ENCODE measurements at regions not wholly inside any gene's neighbourhood (a gene's known extent, or its start where the extent isn't known, plus 50 kb on each side); places are given as distances from the start of the nearest gene placed in this dataset.

DNA sequence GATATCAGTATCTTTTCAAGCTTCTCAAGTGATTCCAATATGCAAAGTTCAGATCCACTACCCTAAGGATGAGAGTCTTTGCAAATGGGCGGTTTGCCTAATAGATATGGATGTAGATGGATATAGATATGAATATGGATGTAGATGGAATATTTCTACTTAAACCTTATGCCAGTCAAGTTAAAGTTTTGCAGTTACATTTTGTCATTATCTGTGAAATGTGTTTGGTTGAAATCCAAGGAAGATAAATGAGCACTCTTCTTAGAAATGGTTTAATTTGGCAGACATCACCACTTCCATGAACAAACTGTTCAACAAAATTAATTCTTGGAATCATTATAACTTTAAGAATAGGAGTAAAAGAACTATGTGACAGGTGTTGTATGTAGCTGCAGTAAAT, 1066.6 kb downstream of the PCDH18 start:
- intact Hi-C loops (cut with micrococcal nuclease; ENCODE audit: unreplicated experiment) = no loop called here

DNA sequence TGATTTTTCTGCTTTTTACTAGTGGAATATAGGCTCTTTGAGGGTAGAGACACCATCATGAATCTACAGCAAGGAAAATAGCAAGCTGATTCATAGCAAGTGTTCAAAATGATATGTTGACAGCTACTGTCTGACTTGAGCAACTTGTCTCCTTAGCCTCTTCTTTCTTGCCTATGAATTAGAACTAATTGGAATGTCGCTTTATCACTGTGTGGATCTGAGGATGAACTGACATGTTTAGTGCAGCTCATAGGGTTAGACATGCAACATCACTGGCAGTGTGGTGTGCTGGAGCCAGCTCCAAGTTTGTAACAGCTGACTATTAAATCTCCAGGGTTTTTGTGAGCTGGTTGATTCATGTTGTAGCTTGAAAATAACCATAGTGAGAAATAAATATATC, 1068.4 kb downstream of the PCDH18 start:
- RAD21 ChIA-PET (ENCODE audit: unreplicated experiment) = no interaction called here
- intact Hi-C loops (cut with micrococcal nuclease; ENCODE audit: unreplicated experiment) = no loop called here
- Histone ChIP-seq H3K9me3 (replicated peaks; ENCODE audit: control insufficient read depth, insufficient read depth, low read length) (no peaks in the 10 kb centered on the region), H3K4me1 (ENCODE audit: control insufficient read depth, insufficient read depth, low read length) (no peaks in the 10 kb centered on the region), H2AFZ (ENCODE audit: control insufficient read depth, low read depth, low read length) (no peak overlapping the region), H3K36me3 (ENCODE audit: control insufficient read depth in 2 of 2, insufficient read depth in 2 of 2, low read length in 1 of 2) (no peaks in the 10 kb centered on the region), H3K27me3 (replicated peaks in 1 of 2; ENCODE audit: control insufficient read depth in 2 of 2, insufficient read depth in 2 of 2, low read length in 1 of 2) (no peaks in the 10 kb centered on the region), H3K9ac (ENCODE audit: control insufficient read depth, insufficient read depth, low read length) (no peak overlapping the region), H4K20me1 (ENCODE audit: control insufficient read depth, insufficient read depth) (no peaks in the 10 kb centered on the region), H3K4me3 (no peak overlapping the region), H3K79me2 (ENCODE audit: control insufficient read depth, insufficient read depth, low read length) (no peaks in the 10 kb centered on the region), H3K4me2 (ENCODE audit: control insufficient read depth, insufficient read depth) (no peak overlapping the region), H3K27ac (ENCODE audit: control insufficient read depth, insufficient read depth) (no peak overlapping the region)
- 0% methylated on average over 1 of the region's 1 CpG for WGBS (ENCODE audit: insufficient coverage, insufficient replicate concordance, low lambda C conversion rate, missing lambda C conversion rate)
- ATAC-seq (no peak), FAIRE-seq (no peak), DNase-seq (ENCODE audit: low read depth, low spot score) (no peak)
- POLR2A ChIA-PET = no interaction called here
- in situ Hi-C loops (cut with MboI) = no loop called here
- SMC1A ChIA-PET (ENCODE audit: uncharacterized antibody, unreplicated experiment) = interaction anchor here (0.6 to 1.3 kb wide), 5 partner anchors 12 to 16 kb away, joined by 3 to 4 read pairs (median 3); no protein-coding TSS in a partner anchor
- BruUV-seq (replicated peaks) = no TSS peak
- CTCF ChIA-PET = no interaction called here
- TF ChIP-seq SMARCA5 (IDR thresholded peaks at IDR 0.05) (no peak), WRNIP1 (IDR thresholded peaks at IDR 0.05; ENCODE audit: borderline replicate concordance, low read depth, low read length) (no peak), SPI1 (IDR thresholded peaks at IDR 0.05; ENCODE audit: borderline replicate concordance, insufficient read depth, low read depth, low read length) (no peak), EZH2 (IDR thresholded peaks at IDR 0.05; ENCODE audit: borderline replicate concordance, control insufficient read depth, low read depth, low read length) (no peak), SRF (IDR thresholded peaks at IDR 0.05; ENCODE audit: low read depth in 2 of 2, low read length in 2 of 2) (no peak), TARDBP (IDR thresholded peaks at IDR 0.05; ENCODE audit: borderline replicate concordance) (no peak)
- TF ChIP-seq, protein P1, sequence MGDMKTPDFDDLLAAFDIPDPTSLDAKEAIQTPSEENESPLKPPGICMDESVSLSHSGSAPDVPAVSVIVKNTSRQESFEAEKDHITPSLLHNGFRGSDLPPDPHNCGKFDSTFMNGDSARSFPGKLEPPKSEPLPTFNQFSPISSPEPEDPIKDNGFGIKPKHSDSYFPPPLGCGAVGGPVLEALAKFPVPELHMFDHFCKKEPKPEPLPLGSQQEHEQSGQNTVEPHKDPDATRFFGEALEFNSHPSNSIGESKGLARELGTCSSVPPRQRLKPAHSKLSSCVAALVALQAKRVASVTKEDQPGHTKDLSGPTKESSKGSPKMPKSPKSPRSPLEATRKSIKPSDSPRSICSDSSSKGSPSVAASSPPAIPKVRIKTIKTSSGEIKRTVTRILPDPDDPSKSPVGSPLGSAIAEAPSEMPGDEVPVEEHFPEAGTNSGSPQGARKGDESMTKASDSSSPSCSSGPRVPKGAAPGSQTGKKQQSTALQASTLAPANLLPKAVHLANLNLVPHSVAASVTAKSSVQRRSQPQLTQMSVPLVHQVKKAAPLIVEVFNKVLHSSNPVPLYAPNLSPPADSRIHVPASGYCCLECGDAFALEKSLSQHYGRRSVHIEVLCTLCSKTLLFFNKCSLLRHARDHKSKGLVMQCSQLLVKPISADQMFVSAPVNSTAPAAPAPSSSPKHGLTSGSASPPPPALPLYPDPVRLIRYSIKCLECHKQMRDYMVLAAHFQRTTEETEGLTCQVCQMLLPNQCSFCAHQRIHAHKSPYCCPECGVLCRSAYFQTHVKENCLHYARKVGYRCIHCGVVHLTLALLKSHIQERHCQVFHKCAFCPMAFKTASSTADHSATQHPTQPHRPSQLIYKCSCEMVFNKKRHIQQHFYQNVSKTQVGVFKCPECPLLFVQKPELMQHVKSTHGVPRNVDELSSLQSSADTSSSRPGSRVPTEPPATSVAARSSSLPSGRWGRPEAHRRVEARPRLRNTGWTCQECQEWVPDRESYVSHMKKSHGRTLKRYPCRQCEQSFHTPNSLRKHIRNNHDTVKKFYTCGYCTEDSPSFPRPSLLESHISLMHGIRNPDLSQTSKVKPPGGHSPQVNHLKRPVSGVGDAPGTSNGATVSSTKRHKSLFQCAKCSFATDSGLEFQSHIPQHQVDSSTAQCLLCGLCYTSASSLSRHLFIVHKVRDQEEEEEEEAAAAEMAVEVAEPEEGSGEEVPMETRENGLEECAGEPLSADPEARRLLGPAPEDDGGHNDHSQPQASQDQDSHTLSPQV (IDR thresholded peaks at IDR 0.05) = no peak

More for the DNA sequence above, 1066.6 kb downstream of the PCDH18 start:
- Histone ChIP-seq H3K36me3 (ENCODE audit: control insufficient read depth in 2 of 2, insufficient read depth in 2 of 2, low read length in 1 of 2) (no peaks in the 10 kb centered on the region), H3K27ac (ENCODE audit: control insufficient read depth, insufficient read depth) (no peak overlapping the region), H3K9ac (ENCODE audit: control insufficient read depth, insufficient read depth, low read length) (no peak overlapping the region), H3K27me3 (replicated peaks in 1 of 2; ENCODE audit: control insufficient read depth in 2 of 2, insufficient read depth in 2 of 2, low read length in 1 of 2) (no peaks in the 10 kb centered on the region), H3K4me2 (ENCODE audit: control insufficient read depth, insufficient read depth) (no peak overlapping the region), H2AFZ (ENCODE audit: control insufficient read depth, low read depth, low read length) (no peak overlapping the region), H4K20me1 (ENCODE audit: control insufficient read depth, insufficient read depth) (no peaks in the 10 kb centered on the region), H3K9me3 (replicated peaks; ENCODE audit: control insufficient read depth, insufficient read depth, low read length) (no peaks in the 10 kb centered on the region), H3K79me2 (ENCODE audit: control insufficient read depth, insufficient read depth, low read length) (no peaks in the 10 kb centered on the region), H3K4me1 (ENCODE audit: control insufficient read depth, insufficient read depth, low read length) (no peaks in the 10 kb centered on the region), H3K4me3 (no peak overlapping the region)
- in situ Hi-C loops (cut with MboI) = no loop called here
- ChIA-PET SMC1A (ENCODE audit: uncharacterized antibody, unreplicated experiment) (interaction anchor here (0.7 to 0.9 kb wide), 2 partner anchors 20 to 25 kb away, joined by 3 to 4 read pairs; no protein-coding TSS in a partner anchor), CTCF (interaction anchor here (0.6 to 0.9 kb wide), 2 partner anchors 10 to 1342 kb away, joined by 3 read pairs; no protein-coding TSS in a partner anchor), POLR2A (no interaction called here), RAD21 (ENCODE audit: unreplicated experiment) (interaction anchor here (1.4 kb wide), 1 partner anchor 219 kb away, joined by 4 read pairs; no protein-coding TSS in a partner anchor)
- no TSS peak for BruUV-seq (replicated peaks)
- no peak for DNase-seq (ENCODE audit: low read depth, low spot score)
- no peak for ATAC-seq
- FAIRE-seq = no peak
- TF ChIP-seq, protein P2, sequence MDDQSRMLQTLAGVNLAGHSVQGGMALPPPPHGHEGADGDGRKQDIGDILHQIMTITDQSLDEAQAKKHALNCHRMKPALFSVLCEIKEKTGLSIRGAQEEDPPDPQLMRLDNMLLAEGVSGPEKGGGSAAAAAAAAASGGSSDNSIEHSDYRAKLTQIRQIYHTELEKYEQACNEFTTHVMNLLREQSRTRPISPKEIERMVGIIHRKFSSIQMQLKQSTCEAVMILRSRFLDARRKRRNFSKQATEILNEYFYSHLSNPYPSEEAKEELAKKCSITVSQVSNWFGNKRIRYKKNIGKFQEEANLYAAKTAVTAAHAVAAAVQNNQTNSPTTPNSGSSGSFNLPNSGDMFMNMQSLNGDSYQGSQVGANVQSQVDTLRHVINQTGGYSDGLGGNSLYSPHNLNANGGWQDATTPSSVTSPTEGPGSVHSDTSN (IDR thresholded peaks at IDR 0.05; ENCODE audit: insufficient replicate concordance, low read depth, low read length) = no peak
- TF ChIP-seq ZZZ3 (IDR thresholded peaks at IDR 0.05; ENCODE audit: control insufficient read depth, insufficient read length, low read depth) (no peak), POLR2AphosphoS2 (IDR thresholded peaks at IDR 0.05; ENCODE audit: low read depth, low read length) (no peak), ATF7 (IDR thresholded peaks at IDR 0.05; ENCODE audit: low read depth) (no peak)
- TF ChIP-seq, protein P3, sequence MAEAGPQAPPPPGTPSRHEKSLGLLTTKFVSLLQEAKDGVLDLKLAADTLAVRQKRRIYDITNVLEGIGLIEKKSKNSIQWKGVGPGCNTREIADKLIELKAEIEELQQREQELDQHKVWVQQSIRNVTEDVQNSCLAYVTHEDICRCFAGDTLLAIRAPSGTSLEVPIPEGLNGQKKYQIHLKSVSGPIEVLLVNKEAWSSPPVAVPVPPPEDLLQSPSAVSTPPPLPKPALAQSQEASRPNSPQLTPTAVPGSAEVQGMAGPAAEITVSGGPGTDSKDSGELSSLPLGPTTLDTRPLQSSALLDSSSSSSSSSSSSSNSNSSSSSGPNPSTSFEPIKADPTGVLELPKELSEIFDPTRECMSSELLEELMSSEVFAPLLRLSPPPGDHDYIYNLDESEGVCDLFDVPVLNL (IDR thresholded peaks at IDR 0.05; ENCODE audit: low read depth, low read length) = no peak
- WGBS (ENCODE audit: insufficient coverage, insufficient replicate concordance, low lambda C conversion rate, missing lambda C conversion rate) = 4% methylated on average over 1 of the region's 1 CpG
